Loucy (cell line): ENCODE measurements at regions not wholly inside any gene's neighbourhood (a gene's known extent, or its start where the extent isn't known, plus 50 kb on each side); places are given as distances from the start of the nearest gene placed in this dataset.

Experiments used
- CTCF ChIP-seq: fragments of 200-600 bp; sonication (generic); conservative IDR thresholded peaks from 2 replicates; pipeline ENCODE4 v1.5.1; 2014; ENCODE audit warnings: mild to moderate bottlenecking, antibody characterized with exemption, low read length
- EZH2phosphoT487 ChIP-seq: fragments of 200-600 bp; IDR thresholded peaks from 2 replicates; pipeline ENCODE4 v1.6.1; 2018; ENCODE audit warnings: antibody characterized with exemption, mild to moderate bottlenecking, moderate library complexity, borderline replicate concordance

- TF ChIP-seq CTCF (no peak), EZH2phosphoT487 (no peak)
Measured at GRCh38 chr13:89212186-89212585, 1541.0 kb downstream of the SLITRK5 start.
